Esophagus squamous epithelium (tissue), 4 donors: ENCODE measurements at regions not wholly inside any gene's neighbourhood (a gene's known extent, or its start where the extent isn't known, plus 50 kb on each side); places are given as distances from the start of the nearest gene placed in this dataset.

Experiments
- CTCF ChIP-seq, 6 experiments: fragments of 450-650 bp in 4 of 6; fragments of 200-600 bp in 2 of 6; sonication (generic) in 2 of 6; IDR thresholded peaks; one replicate each; pipeline ENCODE4 v1.5.1; 2016 to 2019; ENCODE audit warnings: antibody characterized with exemption in 6 of 6, mild to moderate bottlenecking in 4 of 6, moderate library complexity in 4 of 6
- POLR2A ChIP-seq, 4 donors: fragments of 450-650 bp; IDR thresholded peaks; one replicate each; pipeline ENCODE4 v1.6.1; 2017; ENCODE audit warnings: antibody characterized with exemption in 4 of 4, mild to moderate bottlenecking in 4 of 4, moderate library complexity in 3 of 4

- TF ChIP-seq POLR2A (IDR thresholded peaks at IDR 0.05) = no peak
- TF ChIP-seq CTCF (IDR thresholded peaks at IDR 0.05) = no peak
These were observed 343.2 kb downstream of the ZNF608 start for GRCh38 chr5:124403281-124403680.
